Astrocyte of the spinal cord (primary cell): ENCODE measurements at regions not wholly inside any gene's neighbourhood (a gene's known extent, or its start where the extent isn't known, plus 50 kb on each side); places are given as distances from the start of the nearest gene placed in this dataset.

ENCODE experiments used
- DNase-seq: peaks from one replicate; pipeline ENCODE4 v3.0.0; 2011; ENCODE audit warnings: low read depth, low spot score
- H3K4me3 ChIP-seq: 2 replicates; pipeline ENCODE4 v1.5.1; 2011; ENCODE audit warnings: low read depth, mild to moderate bottlenecking, low read length, moderate library complexity
- in situ Hi-C: cut with HindIII; loops from 2 replicates; pipeline ENCODE4 v1.10.0; 2017; ENCODE audit warnings: low sequenced_read_pairs
- TF ChIP-seq, protein P1 (sequence below): IDR thresholded peaks from 2 replicates; pipeline ENCODE4 v1.5.1; 2012; ENCODE audit warnings: low read depth, mild to moderate bottlenecking, low read length, inconsistent platforms

DNA sequence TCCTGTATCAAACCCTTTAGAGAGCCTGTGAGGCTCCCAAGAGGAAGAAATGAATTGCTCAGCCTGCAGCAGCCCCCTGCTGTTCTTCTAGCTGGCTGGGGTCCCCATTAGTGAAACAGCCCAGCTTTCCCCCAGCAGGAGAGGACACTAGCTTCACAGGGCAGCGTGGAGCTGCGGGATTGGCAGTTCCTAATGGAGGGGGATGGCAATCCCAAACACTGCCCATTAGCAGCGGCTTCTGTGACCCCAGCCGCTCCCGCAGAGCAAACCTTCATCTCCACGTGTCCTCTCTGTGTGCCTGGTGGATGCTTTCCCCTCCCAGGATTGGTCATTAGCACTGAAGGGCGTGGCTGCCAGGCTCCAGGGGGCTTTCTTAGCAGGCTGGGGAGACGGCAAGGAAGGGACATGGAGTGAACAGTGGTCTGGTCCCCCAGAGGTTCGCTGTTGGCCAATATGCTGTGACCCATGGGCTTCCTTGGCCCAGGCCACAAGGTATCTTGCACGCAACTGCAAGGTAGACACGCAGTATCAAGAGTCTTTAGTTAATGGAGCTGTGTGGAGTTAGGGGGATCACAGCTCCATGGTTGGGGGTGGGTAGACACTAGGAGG, 322.5 kb upstream of the ZMIZ1 start:
- no peak for DNase-seq
- in situ Hi-C loops, result no loop called here
- TF ChIP-seq, protein P1, sequence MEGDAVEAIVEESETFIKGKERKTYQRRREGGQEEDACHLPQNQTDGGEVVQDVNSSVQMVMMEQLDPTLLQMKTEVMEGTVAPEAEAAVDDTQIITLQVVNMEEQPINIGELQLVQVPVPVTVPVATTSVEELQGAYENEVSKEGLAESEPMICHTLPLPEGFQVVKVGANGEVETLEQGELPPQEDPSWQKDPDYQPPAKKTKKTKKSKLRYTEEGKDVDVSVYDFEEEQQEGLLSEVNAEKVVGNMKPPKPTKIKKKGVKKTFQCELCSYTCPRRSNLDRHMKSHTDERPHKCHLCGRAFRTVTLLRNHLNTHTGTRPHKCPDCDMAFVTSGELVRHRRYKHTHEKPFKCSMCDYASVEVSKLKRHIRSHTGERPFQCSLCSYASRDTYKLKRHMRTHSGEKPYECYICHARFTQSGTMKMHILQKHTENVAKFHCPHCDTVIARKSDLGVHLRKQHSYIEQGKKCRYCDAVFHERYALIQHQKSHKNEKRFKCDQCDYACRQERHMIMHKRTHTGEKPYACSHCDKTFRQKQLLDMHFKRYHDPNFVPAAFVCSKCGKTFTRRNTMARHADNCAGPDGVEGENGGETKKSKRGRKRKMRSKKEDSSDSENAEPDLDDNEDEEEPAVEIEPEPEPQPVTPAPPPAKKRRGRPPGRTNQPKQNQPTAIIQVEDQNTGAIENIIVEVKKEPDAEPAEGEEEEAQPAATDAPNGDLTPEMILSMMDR, result no peak
- H3K4me3 ChIP-seq, result no peak overlapping the region

DNA sequence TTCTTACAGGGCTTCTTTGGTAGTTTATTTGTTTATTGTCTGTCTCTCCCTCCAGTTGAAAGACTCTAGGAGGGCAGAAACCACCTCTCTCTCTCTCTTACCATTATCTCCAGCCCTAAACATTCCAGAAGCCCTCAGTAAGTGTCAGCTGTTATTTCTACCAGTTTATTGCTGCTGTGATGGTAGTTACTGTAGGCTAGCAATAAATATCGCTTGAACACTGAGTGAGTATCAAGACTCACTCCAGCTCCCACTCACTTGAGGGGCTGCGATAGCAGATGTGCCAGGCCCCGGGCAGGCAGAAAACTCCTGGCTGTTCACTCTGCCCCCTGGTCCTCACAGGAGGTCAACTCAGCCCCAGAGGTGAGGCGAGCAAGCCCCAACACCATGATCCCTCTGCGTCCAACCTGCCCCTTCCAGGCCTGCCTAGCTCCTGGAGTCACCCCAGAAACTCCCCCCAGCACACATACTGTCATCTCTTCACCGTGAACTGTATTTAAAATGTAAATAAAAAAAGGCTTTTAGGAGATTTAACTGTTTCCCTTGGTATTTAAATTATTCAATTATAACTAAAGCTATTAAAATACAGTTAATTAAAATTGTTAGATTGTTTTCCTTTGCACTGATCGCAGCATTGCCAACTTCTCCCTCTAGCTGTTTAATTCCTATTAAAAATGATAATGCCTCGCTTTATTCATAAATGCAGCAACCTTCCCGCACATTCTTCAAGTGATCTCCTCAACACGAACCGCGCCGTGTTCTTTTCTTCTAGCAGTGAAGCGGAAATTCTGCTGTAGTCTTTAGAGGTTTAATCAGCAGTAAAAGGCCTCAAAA, 321.1 kb upstream of the ZMIZ1 start:
- no peak for DNase-seq
- in situ Hi-C loops, result no loop called here
- TF ChIP-seq, protein P1, result no peak
- H3K4me3 ChIP-seq, result no peak overlapping the region

DNA sequence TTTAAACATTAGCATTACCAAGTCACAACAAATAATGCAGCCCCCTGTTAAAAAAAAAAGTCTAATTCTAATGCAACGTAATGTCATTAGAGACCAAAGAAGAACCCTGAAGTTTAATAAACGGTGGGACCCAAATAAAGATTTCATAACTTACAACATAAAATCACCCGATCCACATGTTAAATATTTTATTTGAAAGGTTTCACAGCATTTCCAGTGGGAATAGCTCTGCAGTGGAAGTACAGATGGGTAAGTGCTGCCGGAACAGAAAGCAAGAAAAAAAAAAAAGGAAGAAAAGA, 320.6 kb upstream of the ZMIZ1 start:
- no peak overlapping the region for H3K4me3 ChIP-seq
- in situ Hi-C loops, result no loop called here
- no peak for DNase-seq
- TF ChIP-seq, protein P1, result no peak

DNA sequence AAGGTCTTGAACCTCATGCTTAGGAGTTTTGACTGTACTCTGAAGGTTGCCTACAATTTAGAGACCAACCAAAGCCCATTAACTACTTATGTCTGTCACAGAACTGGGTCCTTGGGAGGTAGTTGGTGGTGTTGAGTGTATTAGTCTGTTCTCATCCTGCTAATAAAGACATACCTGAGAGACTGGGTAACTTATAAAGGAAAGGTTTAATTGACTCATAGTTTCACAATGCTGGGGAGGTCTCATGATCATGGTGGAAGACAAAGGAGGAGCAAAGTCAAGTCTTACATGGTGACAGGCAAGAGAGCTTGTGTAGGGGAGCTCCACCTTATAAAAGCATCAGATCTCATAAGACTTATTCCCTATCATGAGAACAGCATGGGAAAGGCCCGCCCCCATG, 319.6 kb upstream of the ZMIZ1 start:
- in situ Hi-C loops, result no loop called here
- TF ChIP-seq, protein P1, result no peak
- no peak overlapping the region for H3K4me3 ChIP-seq
- no peak for DNase-seq

DNA sequence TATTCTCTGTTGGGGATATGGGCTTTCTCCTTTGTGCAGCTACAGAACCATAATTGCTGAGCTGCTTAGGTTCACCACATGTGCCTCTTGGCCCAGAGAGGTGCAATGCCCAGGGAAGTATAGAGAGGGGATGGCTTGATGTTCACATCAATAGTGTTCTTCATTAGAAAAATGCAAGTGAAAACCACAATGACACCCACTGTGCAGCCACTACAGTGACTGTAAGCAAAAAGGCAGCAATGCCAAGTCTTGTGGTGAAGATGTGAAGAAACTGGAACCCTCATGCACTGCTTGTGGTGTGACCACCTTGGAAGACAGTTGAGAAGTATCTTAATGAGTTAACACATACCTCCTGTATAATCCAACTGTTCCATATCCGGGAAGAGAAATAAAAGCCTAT, 318.9 kb upstream of the ZMIZ1 start:
- DNase-seq, result peak; percentile 76
- H3K4me3 ChIP-seq, result no peak overlapping the region
- TF ChIP-seq, protein P1, result no peak
- in situ Hi-C loops, result no loop called here

DNA sequence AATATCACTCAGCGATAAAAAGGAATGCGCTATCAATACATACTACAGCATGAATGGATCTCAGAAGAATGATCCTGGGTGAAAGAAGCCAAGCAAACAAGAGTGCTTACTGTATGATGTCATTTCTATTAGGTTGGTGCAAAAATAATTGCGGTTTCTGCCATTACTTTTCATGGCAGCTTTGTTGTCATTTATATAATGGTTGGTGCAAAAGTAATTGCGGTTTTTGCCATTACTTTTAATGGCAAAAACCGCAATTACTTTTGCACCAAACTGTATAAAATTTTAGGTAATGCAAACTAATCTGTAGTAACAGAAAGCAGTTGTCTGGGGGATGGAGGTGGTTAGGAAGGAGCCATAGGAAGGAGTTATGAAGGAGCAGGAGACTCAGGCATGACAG, 318.3 kb upstream of the ZMIZ1 start:
- no peak overlapping the region for H3K4me3 ChIP-seq
- in situ Hi-C loops, result no loop called here
- peak; percentile 13 for DNase-seq
- TF ChIP-seq, protein P1, result no peak
